ENCODE measurements at regions not wholly inside any gene's neighbourhood (a gene's known extent, or its start where the extent isn't known, plus 50 kb on each side); places are given as distances from the start of the nearest gene placed in this dataset.

DNA sequence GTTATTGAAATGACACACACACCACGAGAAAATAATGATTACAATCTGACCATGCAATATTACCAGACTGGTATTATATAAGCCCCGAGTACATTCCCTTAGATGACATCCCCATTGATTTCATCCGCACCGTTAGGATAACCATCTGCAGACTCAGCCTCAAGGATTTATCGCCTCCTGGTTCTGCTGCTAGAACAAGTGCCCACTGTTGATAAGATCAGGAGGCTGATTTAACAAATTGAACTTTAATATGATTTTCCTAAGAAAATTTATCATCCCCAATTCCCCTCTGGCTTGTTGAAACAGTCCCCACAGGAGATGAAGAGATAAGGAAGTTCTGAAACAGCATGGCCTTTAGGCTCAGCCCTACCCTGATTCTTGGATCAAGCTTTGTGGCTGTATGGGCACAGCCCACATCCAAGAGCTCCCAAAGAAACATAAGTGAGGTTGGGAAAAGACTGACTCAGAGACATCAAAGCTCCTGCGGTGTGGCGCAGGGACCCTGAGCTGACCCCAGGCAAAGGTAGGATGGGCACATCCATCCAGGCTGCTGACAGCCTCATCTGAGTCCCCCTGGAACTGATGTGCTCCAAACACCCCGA, 59.2 kb upstream of the CHCHD3 start:
- Histone ChIP-seq H3K9ac (ENCODE audit: low read length) (no peak overlapping the region), H2BK5ac (ENCODE audit: low read depth, low read length, poor library complexity) (no peak overlapping the region), H3K79me2 (ENCODE audit: control insufficient read depth, insufficient read depth, low read length, poor library complexity) (no peaks in the 10 kb centered on the region), H3K9me3 (ENCODE audit: insufficient read depth, low read depth, low read length) (no peaks in the 10 kb centered on the region), H3K4me1 (ENCODE audit: control insufficient read depth in 1 of 2, insufficient read depth in 2 of 2, low read length in 2 of 2) (no peaks in the 10 kb centered on the region), H4K8ac (ENCODE audit: low read depth, low read length) (no peak overlapping the region), H3K79me1 (ENCODE audit: low read length) (no peaks in the 10 kb centered on the region), H2AK5ac (ENCODE audit: low read length) (no peak overlapping the region), H2BK12ac (ENCODE audit: low read length) (no peak overlapping the region), H2AFZ (ENCODE audit: insufficient read depth, low read length, poor library complexity) (no peak overlapping the region), H3K36me3 (ENCODE audit: control insufficient read depth in 1 of 2, insufficient read depth in 2 of 2, low read length in 2 of 2) (no peaks in the 10 kb centered on the region), H2BK120ac (ENCODE audit: insufficient read depth, low read length, poor library complexity) (no peak overlapping the region), H3K4me2 (ENCODE audit: low read length) (no peak overlapping the region), H3K23ac (ENCODE audit: low read length) (no peak overlapping the region), H3K4ac (ENCODE audit: low read depth, low read length) (no peak overlapping the region), H3K27ac (ENCODE audit: low read depth, low read length) (no peak overlapping the region), H4K12ac (ENCODE audit: low read depth, low read length) (no peak overlapping the region), H3K14ac (ENCODE audit: low read length) (no peak overlapping the region), H3K27me3 (ENCODE audit: insufficient read depth, low read length) (no peaks in the 10 kb centered on the region), H3K4me3 (ENCODE audit: low read depth, low read length) (no peak overlapping the region), H3K18ac (ENCODE audit: low read length) (no peak overlapping the region), H4K91ac (ENCODE audit: low read depth, low read length) (no peak overlapping the region)
- no CpG with 5 or more reads among the region's 8 CpGs for WGBS (ENCODE audit: extremely low coverage, insufficient coverage, insufficient read length)
- DNase-seq, result no peak

- Histone ChIP-seq H3K23ac (ENCODE audit: low read length) (no peak overlapping the region), H3K14ac (ENCODE audit: low read length) (no peak overlapping the region), H3K36me3 (ENCODE audit: control insufficient read depth in 1 of 2, insufficient read depth in 2 of 2, low read length in 2 of 2) (no peaks in the 10 kb centered on the region), H2BK12ac (ENCODE audit: low read length) (no peak overlapping the region), H2AFZ (ENCODE audit: insufficient read depth, low read length, poor library complexity) (no peak overlapping the region), H3K4me3 (ENCODE audit: low read depth, low read length) (no peak overlapping the region), H4K8ac (ENCODE audit: low read depth, low read length) (no peak overlapping the region), H3K79me1 (ENCODE audit: low read length) (no peaks in the 10 kb centered on the region), H2BK5ac (ENCODE audit: low read depth, low read length, poor library complexity) (no peak overlapping the region), H3K18ac (ENCODE audit: low read length) (no peak overlapping the region), H3K9ac (ENCODE audit: low read length) (no peak overlapping the region), H3K4me1 (ENCODE audit: control insufficient read depth in 1 of 2, insufficient read depth in 2 of 2, low read length in 2 of 2) (no peaks in the 10 kb centered on the region), H2BK120ac (ENCODE audit: insufficient read depth, low read length, poor library complexity) (no peak overlapping the region), H3K4ac (ENCODE audit: low read depth, low read length) (no peak overlapping the region), H3K9me3 (ENCODE audit: insufficient read depth, low read depth, low read length) (no peaks in the 10 kb centered on the region), H4K12ac (ENCODE audit: low read depth, low read length) (no peak overlapping the region), H4K91ac (ENCODE audit: low read depth, low read length) (no peak overlapping the region), H2AK5ac (ENCODE audit: low read length) (no peak overlapping the region), H3K27ac (ENCODE audit: low read depth, low read length) (no peak overlapping the region), H3K4me2 (ENCODE audit: low read length) (no peak overlapping the region), H3K27me3 (ENCODE audit: insufficient read depth, low read length) (no peaks in the 10 kb centered on the region), H3K79me2 (ENCODE audit: control insufficient read depth, insufficient read depth, low read length, poor library complexity) (no peaks in the 10 kb centered on the region)
- WGBS (ENCODE audit: extremely low coverage, insufficient coverage, insufficient read length), result no CpG with 5 or more reads among the region's 3 CpGs
- no peak for DNase-seq
Measured at GRCh38 chr7:133150760-133151159, 68.9 kb upstream of the CHCHD3 start.

- no peak overlapping the region for H3K4me3 ChIP-seq (ENCODE audit: low read depth, low read length)
- H3K4me2 ChIP-seq (ENCODE audit: low read length), result no peak overlapping the region
- H4K91ac ChIP-seq (ENCODE audit: low read depth, low read length), result no peak overlapping the region
- no peak overlapping the region for H2AFZ ChIP-seq (ENCODE audit: insufficient read depth, low read length, poor library complexity)
- no peak for DNase-seq
- no peak overlapping the region for H3K9ac ChIP-seq (ENCODE audit: low read length)
- no peak overlapping the region for H2BK5ac ChIP-seq (ENCODE audit: low read depth, low read length, poor library complexity)
- H3K14ac ChIP-seq (ENCODE audit: low read length), result no peak overlapping the region
- no peaks in the 10 kb centered on the region for H3K36me3 ChIP-seq (ENCODE audit: control insufficient read depth in 1 of 2, insufficient read depth in 2 of 2, low read length in 2 of 2)
- no peak overlapping the region for H3K27ac ChIP-seq (ENCODE audit: low read depth, low read length)
- no peak overlapping the region for H2AK5ac ChIP-seq (ENCODE audit: low read length)
- no CpG with 5 or more reads among the region's 1 CpG for WGBS (ENCODE audit: extremely low coverage, insufficient coverage, insufficient read length)
- H2BK120ac ChIP-seq (ENCODE audit: insufficient read depth, low read length, poor library complexity), result no peak overlapping the region
- H3K79me1 ChIP-seq (ENCODE audit: low read length), result no peaks in the 10 kb centered on the region
- no peaks in the 10 kb centered on the region for H3K79me2 ChIP-seq (ENCODE audit: control insufficient read depth, insufficient read depth, low read length, poor library complexity)
- no peak overlapping the region for H3K18ac ChIP-seq (ENCODE audit: low read length)
- H3K27me3 ChIP-seq (ENCODE audit: insufficient read depth, low read length), result no peaks in the 10 kb centered on the region
- H2BK12ac ChIP-seq (ENCODE audit: low read length), result no peak overlapping the region
- H3K23ac ChIP-seq (ENCODE audit: low read length), result no peak overlapping the region
- H3K9me3 ChIP-seq (ENCODE audit: insufficient read depth, low read depth, low read length), result no peaks in the 10 kb centered on the region
- H3K4me1 ChIP-seq (ENCODE audit: control insufficient read depth in 1 of 2, insufficient read depth in 2 of 2, low read length in 2 of 2), result no peaks in the 10 kb centered on the region
- H4K12ac ChIP-seq (ENCODE audit: low read depth, low read length), result no peak overlapping the region
- no peak overlapping the region for H3K4ac ChIP-seq (ENCODE audit: low read depth, low read length)
- H4K8ac ChIP-seq (ENCODE audit: low read depth, low read length), result no peak overlapping the region
Measured at GRCh38 chr7:133152875-133153274, 71.0 kb upstream of the CHCHD3 start.

- H3K4me2 ChIP-seq (ENCODE audit: low read length), result no peak overlapping the region
- no peak overlapping the region for H2BK12ac ChIP-seq (ENCODE audit: low read length)
- H3K14ac ChIP-seq (ENCODE audit: low read length), result no peak overlapping the region
- no peak overlapping the region for H2AK5ac ChIP-seq (ENCODE audit: low read length)
- no peaks in the 10 kb centered on the region for H3K4me1 ChIP-seq (ENCODE audit: control insufficient read depth in 1 of 2, insufficient read depth in 2 of 2, low read length in 2 of 2)
- H3K9ac ChIP-seq (ENCODE audit: low read length), result peak overlapping the region; percentile 51
- peak overlapping the region; percentile 30 for H3K4me3 ChIP-seq (ENCODE audit: low read depth, low read length)
- peak overlapping the region; percentile 9 for H3K23ac ChIP-seq (ENCODE audit: low read length)
- no peaks in the 10 kb centered on the region for H3K79me2 ChIP-seq (ENCODE audit: control insufficient read depth, insufficient read depth, low read length, poor library complexity)
- no peak overlapping the region for H2BK5ac ChIP-seq (ENCODE audit: low read depth, low read length, poor library complexity)
- no peak for DNase-seq
- H3K18ac ChIP-seq (ENCODE audit: low read length), result no peak overlapping the region
- H3K27ac ChIP-seq (ENCODE audit: low read depth, low read length), result no peak overlapping the region
- no peak overlapping the region for H2AFZ ChIP-seq (ENCODE audit: insufficient read depth, low read length, poor library complexity)
- no peak overlapping the region for H4K91ac ChIP-seq (ENCODE audit: low read depth, low read length)
- no peak overlapping the region for H3K4ac ChIP-seq (ENCODE audit: low read depth, low read length)
- no peak overlapping the region for H4K12ac ChIP-seq (ENCODE audit: low read depth, low read length)
- no peak overlapping the region for H4K8ac ChIP-seq (ENCODE audit: low read depth, low read length)
- H3K9me3 ChIP-seq (ENCODE audit: insufficient read depth, low read depth, low read length), result no peaks in the 10 kb centered on the region
- no peaks in the 10 kb centered on the region for H3K27me3 ChIP-seq (ENCODE audit: insufficient read depth, low read length)
- no CpG with 5 or more reads among the region's 4 CpGs for WGBS (ENCODE audit: extremely low coverage, insufficient coverage, insufficient read length)
- H3K79me1 ChIP-seq (ENCODE audit: low read length), result no peaks in the 10 kb centered on the region
- H2BK120ac ChIP-seq (ENCODE audit: insufficient read depth, low read length, poor library complexity), result no peak overlapping the region
- H3K36me3 ChIP-seq (ENCODE audit: control insufficient read depth in 1 of 2, insufficient read depth in 2 of 2, low read length in 2 of 2), result no peaks in the 10 kb centered on the region
Measured at GRCh38 chr7:133155146-133155545, 73.3 kb upstream of the CHCHD3 start.

All from trophoblast cell (in vitro differentiated cells and primary cell).